NOMO-1 (cell line): ENCODE measurements at regions not wholly inside any gene's neighbourhood (a gene's known extent, or its start where the extent isn't known, plus 50 kb on each side); places are given as distances from the start of the nearest gene placed in this dataset.
A peak's percentile ranks its signal among the peaks of the same experiment; 100 is the strongest.
"Not testable (repeated sequence)": the region's sequence is repeated elsewhere in the genome, so short reads cannot be mapped to it uniquely, and the experiment has no call there.

Source experiments
- DNase-seq, 2 experiments: peaks; one replicate each; lab custom pipeline; 2025; ENCODE audit not compliant: unreplicated experiment in 2 of 2; lab: John Stamatoyannopoulos, UW

GRCh38 chr1:98575955-98576354 is 85.6 kb upstream of the SNX7 start:
- no peak for DNase-seq

GRCh38 chr1:98565951-98566350 is 95.6 kb upstream of the SNX7 start:
- DNase-seq = no peak

- no peak for DNase-seq
These were observed 102.2 kb upstream of the SNX7 start for GRCh38 chr1:98559291-98559690.

- DNase-seq = no peak
These were observed 103.6 kb upstream of the SNX7 start for GRCh38 chr1:98557895-98558294.

GRCh38 chr1:98556521-98557158 is 104.9 kb upstream of the SNX7 start:
- DNase-seq = peak in 1 of 2 experiments; percentile 21

- DNase-seq = no peak
These were observed 105.7 kb upstream of the SNX7 start for GRCh38 chr1:98555814-98556213.

- not testable (repeated sequence) for DNase-seq
These were observed 108.9 kb upstream of the SNX7 start for GRCh38 chr1:98552576-98553074.

- DNase-seq = no peak
These were observed 111.4 kb upstream of the SNX7 start for GRCh38 chr1:98550076-98550475.

GRCh38 chr1:98546319-98546718 is 115.2 kb upstream of the SNX7 start:
- no peak for DNase-seq

- no peak for DNase-seq
These were observed 123.4 kb upstream of the SNX7 start for GRCh38 chr1:98538106-98538505.

- no peak for DNase-seq
These were observed 138.3 kb upstream of the SNX7 start for GRCh38 chr1:98523256-98523655.

- no peak for DNase-seq
These were observed 145.2 kb upstream of the SNX7 start for GRCh38 chr1:98516306-98516705.

GRCh38 chr1:98515744-98516143 is 145.8 kb upstream of the SNX7 start:
- DNase-seq = no peak

GRCh38 chr1:98512216-98512615 is 149.3 kb upstream of the SNX7 start:
- not testable (repeated sequence) for DNase-seq

- DNase-seq = no peak
These were observed 157.8 kb upstream of the SNX7 start for GRCh38 chr1:98503771-98504170.

- DNase-seq = no peak
These were observed 158.6 kb upstream of the SNX7 start for GRCh38 chr1:98502937-98503336.

GRCh38 chr1:98500324-98500723 is 161.2 kb upstream of the SNX7 start:
- no peak for DNase-seq

- DNase-seq = no peak
These were observed 162.9 kb upstream of the SNX7 start for GRCh38 chr1:98498651-98499050.

- DNase-seq = no peak
These were observed 164.0 kb upstream of the SNX7 start for GRCh38 chr1:98497497-98497896.

- DNase-seq = no peak
These were observed 165.1 kb upstream of the SNX7 start for GRCh38 chr1:98496256-98496995.

- DNase-seq = no peak
These were observed 168.1 kb upstream of the SNX7 start for GRCh38 chr1:98493469-98493868.

- no peak for DNase-seq
These were observed 171.4 kb upstream of the SNX7 start for GRCh38 chr1:98490099-98490498.
